BJ (cell line): ENCODE measurements at regions not wholly inside any gene's neighbourhood (a gene's known extent, or its start where the extent isn't known, plus 50 kb on each side); places are given as distances from the start of the nearest gene placed in this dataset.
"Not testable (repeated sequence)": the region's sequence is repeated elsewhere in the genome, so short reads cannot be mapped to it uniquely, and the experiment has no call there.

ENCODE experiments used
- CTCF ChIA-PET: fragments of 350-600 bp; formaldehyde crosslinking; extraction: SDS; loops from one replicate; lab custom pipeline; 2021; ENCODE audit warnings: antibody characterized with exemption, inconsistent platforms; lab: Yijun Ruan, JAX
- POLR2A ChIA-PET: fragments of 300-600 bp; sonication (Branson Sonifier 250); formaldehyde crosslinking; extraction: SDS; loops from one replicate; lab custom pipeline; 2021; ENCODE audit warnings: antibody characterized with exemption; lab: Charles Lee
- DNase-seq: peaks from one replicate; pipeline ENCODE4 v3.0.0-alpha.2; 2011; ENCODE audit warnings: low read depth
- H3K27me3 ChIP-seq: 2 replicates; pipeline ENCODE4 v1.6.0; 2011; ENCODE audit warnings: low read length; ENCODE audit not compliant: control insufficient read depth, insufficient read depth
- H3K36me3 ChIP-seq: 2 replicates; pipeline ENCODE4 v1.5.1; 2011; ENCODE audit warnings: low read length; ENCODE audit not compliant: control insufficient read depth, insufficient read depth
- H3K4me3 ChIP-seq: 2 replicates; pipeline ENCODE4 v1.5.1; 2011; ENCODE audit warnings: low read depth, mild to moderate bottlenecking, control low read depth, low read length
- CTCF ChIP-seq: IDR thresholded peaks from 2 replicates; pipeline ENCODE4 v1.5.1; 2011; ENCODE audit warnings: low read depth, mild to moderate bottlenecking, control low read depth, inconsistent platforms, low read length, moderate library complexity; ENCODE audit not compliant: insufficient read depth

DNA sequence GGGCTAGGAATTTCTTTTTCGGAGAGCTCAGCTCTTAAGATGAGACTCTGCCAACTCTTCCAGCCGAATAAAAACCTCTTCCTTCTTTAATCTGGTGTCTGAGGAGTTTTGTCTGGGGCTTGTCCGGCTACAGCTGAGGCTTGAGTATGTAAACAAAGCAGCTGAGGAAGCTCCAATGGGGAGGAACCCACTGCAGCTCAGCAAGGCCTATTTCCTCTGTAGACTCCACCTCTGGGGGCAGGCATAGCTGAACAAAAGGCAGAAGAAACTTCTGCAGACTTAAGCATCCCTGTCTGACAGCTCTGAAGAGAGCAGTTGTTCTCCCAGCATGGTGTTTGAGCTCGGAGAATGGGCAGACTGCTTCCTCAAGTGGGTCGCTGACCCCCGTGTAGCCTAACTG, 838.7 kb downstream of the CCDC85A start:
- POLR2A ChIA-PET: no interaction called here
- no peaks in the 10 kb centered on the region for H3K36me3 ChIP-seq
- no peak for DNase-seq
- CTCF ChIA-PET: no interaction called here
- H3K27me3 ChIP-seq: no peaks in the 10 kb centered on the region
- no peak for TF ChIP-seq CTCF
- H3K4me3 ChIP-seq: no peak overlapping the region

DNA sequence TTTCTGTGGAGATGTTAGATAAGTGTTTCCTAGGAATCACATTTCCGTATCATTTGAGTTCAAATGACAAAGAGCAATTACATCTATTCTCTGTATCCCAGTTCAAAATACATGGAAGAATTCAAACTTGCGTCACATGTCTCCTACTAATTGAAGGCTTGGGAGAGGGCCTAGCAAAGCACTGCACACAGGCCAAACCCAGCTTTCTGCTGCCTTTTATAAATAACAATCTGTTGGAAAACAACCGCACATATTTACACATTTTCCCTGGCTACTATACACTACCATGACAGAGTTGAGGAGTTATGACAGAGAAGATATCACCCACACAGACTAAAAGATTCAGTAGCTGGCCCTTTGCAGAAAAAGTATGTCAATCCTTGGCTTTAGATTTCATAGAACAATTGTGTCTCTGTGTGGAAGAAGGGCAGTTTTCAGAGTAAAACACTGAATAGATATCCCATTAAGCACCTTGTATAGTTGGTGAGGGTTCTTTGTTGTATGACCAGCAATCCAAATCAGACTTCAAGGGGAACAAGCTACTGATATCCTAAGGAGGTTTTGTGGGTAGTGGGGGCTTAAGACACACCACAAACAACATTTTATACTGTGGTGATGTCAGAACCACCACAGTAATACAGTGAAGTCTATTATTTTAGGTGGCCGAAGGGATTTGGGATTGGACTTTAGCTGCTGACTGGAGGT, 861.3 kb downstream of the CCDC85A start:
- H3K36me3 ChIP-seq: no peaks in the 10 kb centered on the region

DNA sequence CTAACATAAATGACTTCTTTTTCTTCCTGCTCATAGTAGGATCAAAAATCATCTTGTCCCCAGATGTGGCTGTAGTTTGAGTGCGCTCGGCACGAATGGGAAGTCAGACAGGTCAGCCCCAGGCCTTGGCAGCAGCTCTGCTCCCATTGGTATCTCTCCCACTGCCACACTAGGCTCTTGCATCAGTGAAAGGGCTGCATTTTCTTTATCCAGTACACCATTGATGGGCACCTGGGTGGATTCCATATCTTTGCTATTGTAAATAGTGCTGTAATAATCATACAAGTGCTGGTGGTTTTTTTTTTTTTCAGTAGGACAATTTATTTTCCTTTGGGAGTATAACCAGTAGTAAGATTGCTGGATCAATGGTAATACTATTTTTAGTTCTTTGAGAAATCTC, 865.5 kb downstream of the CCDC85A start:
- CTCF ChIA-PET: no interaction called here
- DNase-seq: no peak
- POLR2A ChIA-PET: no interaction called here
- no peaks in the 10 kb centered on the region for H3K27me3 ChIP-seq
- TF ChIP-seq CTCF: no peak
- H3K4me3 ChIP-seq: no peak overlapping the region
- H3K36me3 ChIP-seq: no peaks in the 10 kb centered on the region

More for the DNA sequence above, 861.3 kb downstream of the CCDC85A start:
- ChIA-PET POLR2A (no interaction called here), CTCF (interaction anchor here (0.7 kb wide), 1 partner anchor 67 kb away, joined by 3 read pairs; no protein-coding TSS in a partner anchor)
- Histone ChIP-seq H3K27me3 (no peaks in the 10 kb centered on the region), H3K4me3 (no peak overlapping the region)
- no peak for DNase-seq
- TF ChIP-seq CTCF: no peak

- ChIA-PET POLR2A (no interaction called here), CTCF (no interaction called here)
- no peak overlapping the region for H3K4me3 ChIP-seq
- no peaks in the 10 kb centered on the region for H3K36me3 ChIP-seq
- no peaks in the 10 kb centered on the region for H3K27me3 ChIP-seq
- TF ChIP-seq CTCF: no peak
- DNase-seq: no peak
These were observed 866.2 kb downstream of the CCDC85A start for GRCh38 chr2:57050007-57050406.

GRCh38 chr2:57066301-57066700, 882.5 kb downstream of the CCDC85A start:
- H3K36me3 ChIP-seq, H3K27me3 ChIP-seq, DNase-seq, H3K4me3 ChIP-seq, CTCF ChIA-PET, POLR2A ChIA-PET: not testable (repeated sequence)

GRCh38 chr2:57075226-57075625, 891.4 kb downstream of the CCDC85A start:
- DNase-seq: no peak
- H3K36me3 ChIP-seq: no peaks in the 10 kb centered on the region
- CTCF ChIA-PET: no interaction called here
- POLR2A ChIA-PET: no interaction called here
- no peaks in the 10 kb centered on the region for H3K27me3 ChIP-seq
- no peak overlapping the region for H3K4me3 ChIP-seq
- TF ChIP-seq CTCF: no peak
